ENCODE measurements at regions not wholly inside any gene's neighbourhood (a gene's known extent, or its start where the extent isn't known, plus 50 kb on each side); places are given as distances from the start of the nearest gene placed in this dataset.

- DNase-seq (ENCODE audit: low read depth, low spot score) = no peak
- in situ Hi-C loops (cut with HindIII; ENCODE audit: low pct_unique_long_range_greater_than_20kb, low sequenced_read_pairs) = no loop called here
Measured at GRCh38 chr16:86706726-86707125, 128.4 kb downstream of the FOXL1 start.

GRCh38 chr16:86707171-86707570, 128.8 kb downstream of the FOXL1 start:
- DNase-seq (ENCODE audit: low read depth, low spot score) = no peak
- in situ Hi-C loops (cut with HindIII; ENCODE audit: low pct_unique_long_range_greater_than_20kb, low sequenced_read_pairs) = no loop called here

- in situ Hi-C loops (cut with HindIII; ENCODE audit: low pct_unique_long_range_greater_than_20kb, low sequenced_read_pairs) = no loop called here
- DNase-seq (ENCODE audit: low read depth, low spot score) = no peak
Measured at GRCh38 chr16:86707581-86707980, 129.2 kb downstream of the FOXL1 start.

GRCh38 chr16:86708431-86708830, 130.1 kb downstream of the FOXL1 start:
- in situ Hi-C loops (cut with HindIII; ENCODE audit: low pct_unique_long_range_greater_than_20kb, low sequenced_read_pairs) = no loop called here
- DNase-seq (ENCODE audit: low read depth, low spot score) = no peak

- DNase-seq (ENCODE audit: low read depth, low spot score) = no peak
- in situ Hi-C loops (cut with HindIII; ENCODE audit: low pct_unique_long_range_greater_than_20kb, low sequenced_read_pairs) = no loop called here
Measured at GRCh38 chr16:86709103-86709502, 130.8 kb downstream of the FOXL1 start.

- in situ Hi-C loops (cut with HindIII; ENCODE audit: low pct_unique_long_range_greater_than_20kb, low sequenced_read_pairs) = no loop called here
- no peak for DNase-seq (ENCODE audit: low read depth, low spot score)
Measured at GRCh38 chr16:86709902-86710601, 131.7 kb downstream of the FOXL1 start.

- no peak for DNase-seq (ENCODE audit: low read depth, low spot score)
- in situ Hi-C loops (cut with HindIII; ENCODE audit: low pct_unique_long_range_greater_than_20kb, low sequenced_read_pairs) = no loop called here
Measured at GRCh38 chr16:86710602-86710950, 132.2 kb downstream of the FOXL1 start.

GRCh38 chr16:86712158-86713009, 134.0 kb downstream of the FOXL1 start:
- DNase-seq (ENCODE audit: low read depth, low spot score) = no peak
- in situ Hi-C loops (cut with HindIII; ENCODE audit: low pct_unique_long_range_greater_than_20kb, low sequenced_read_pairs) = no loop called here

GRCh38 chr16:86713021-86713631, 134.8 kb downstream of the FOXL1 start:
- in situ Hi-C loops (cut with HindIII; ENCODE audit: low pct_unique_long_range_greater_than_20kb, low sequenced_read_pairs) = no loop called here
- no peak for DNase-seq (ENCODE audit: low read depth, low spot score)

- DNase-seq (ENCODE audit: low read depth, low spot score) = no peak
- in situ Hi-C loops (cut with HindIII; ENCODE audit: low pct_unique_long_range_greater_than_20kb, low sequenced_read_pairs) = no loop called here
Measured at GRCh38 chr16:86714166-86714565, 135.8 kb downstream of the FOXL1 start.

- in situ Hi-C loops (cut with HindIII; ENCODE audit: low pct_unique_long_range_greater_than_20kb, low sequenced_read_pairs) = no loop called here
- peak; percentile 80 for DNase-seq (ENCODE audit: low read depth, low spot score)
Measured at GRCh38 chr16:86716649-86717048, 138.3 kb downstream of the FOXL1 start.

- in situ Hi-C loops (cut with HindIII; ENCODE audit: low pct_unique_long_range_greater_than_20kb, low sequenced_read_pairs) = no loop called here
- DNase-seq (ENCODE audit: low read depth, low spot score) = no peak
Measured at GRCh38 chr16:86718118-86718517, 139.8 kb downstream of the FOXL1 start.

- DNase-seq (ENCODE audit: low read depth, low spot score) = no peak
- in situ Hi-C loops (cut with HindIII; ENCODE audit: low pct_unique_long_range_greater_than_20kb, low sequenced_read_pairs) = no loop called here
Measured at GRCh38 chr16:86722970-86723369, 144.6 kb downstream of the FOXL1 start.

- in situ Hi-C loops (cut with HindIII; ENCODE audit: low pct_unique_long_range_greater_than_20kb, low sequenced_read_pairs) = no loop called here
- peak; percentile 26 for DNase-seq (ENCODE audit: low read depth, low spot score)
Measured at GRCh38 chr16:86723689-86724088, 145.3 kb downstream of the FOXL1 start.

- in situ Hi-C loops (cut with HindIII; ENCODE audit: low pct_unique_long_range_greater_than_20kb, low sequenced_read_pairs) = no loop called here
- no peak for DNase-seq (ENCODE audit: low read depth, low spot score)
Measured at GRCh38 chr16:86725401-86725800, 147.1 kb downstream of the FOXL1 start.

GRCh38 chr16:86726340-86726739, 148.0 kb downstream of the FOXL1 start:
- DNase-seq (ENCODE audit: low read depth, low spot score) = no peak
- in situ Hi-C loops (cut with HindIII; ENCODE audit: low pct_unique_long_range_greater_than_20kb, low sequenced_read_pairs) = no loop called here

GRCh38 chr16:86727131-86727530, 148.8 kb downstream of the FOXL1 start:
- in situ Hi-C loops (cut with HindIII; ENCODE audit: low pct_unique_long_range_greater_than_20kb, low sequenced_read_pairs) = no loop called here
- DNase-seq (ENCODE audit: low read depth, low spot score) = no peak

GRCh38 chr16:86727632-86728031, 149.3 kb downstream of the FOXL1 start:
- DNase-seq (ENCODE audit: low read depth, low spot score) = no peak
- in situ Hi-C loops (cut with HindIII; ENCODE audit: low pct_unique_long_range_greater_than_20kb, low sequenced_read_pairs) = no loop called here

- in situ Hi-C loops (cut with HindIII; ENCODE audit: low pct_unique_long_range_greater_than_20kb, low sequenced_read_pairs) = no loop called here
- DNase-seq (ENCODE audit: low read depth, low spot score) = no peak
Measured at GRCh38 chr16:86729686-86730085, 151.3 kb downstream of the FOXL1 start.

Data from SK-MEL-5 (cell line).